ENCODE measurements at regions not wholly inside any gene's neighbourhood (a gene's known extent, or its start where the extent isn't known, plus 50 kb on each side); places are given as distances from the start of the nearest gene placed in this dataset.

GRCh38 chr16:13696017-13696416, 223.9 kb upstream of the ERCC4 start:
- TF ChIP-seq CTCF (conservative IDR thresholded peaks at IDR 0.05 in 1 of 2, IDR thresholded peaks at IDR 0.05 in 1 of 2; ENCODE audit: extremely low read depth in 1 of 2, insufficient read depth in 1 of 2, low read depth in 1 of 2, low read length in 2 of 2) (no peak), EZH2 (IDR thresholded peaks at IDR 0.05; ENCODE audit: borderline replicate concordance, low read length) (no peak)
